H9 (cell line): ENCODE measurements at regions not wholly inside any gene's neighbourhood (a gene's known extent, or its start where the extent isn't known, plus 50 kb on each side); places are given as distances from the start of the nearest gene placed in this dataset.

Experiments
- DNase-seq: peaks from one replicate; pipeline ENCODE4 v3.0.0-alpha.2; 2017
- H2AFZ ChIP-seq: one replicate; pipeline ENCODE4 v1.6.1; 2013; ENCODE audit warnings: mild to moderate bottlenecking, low read length, control low read depth, moderate library complexity
- H2AK5ac ChIP-seq: 2 replicates; pipeline ENCODE4 v1.6.1; 2013; ENCODE audit warnings: low read length, control low read depth, mixed read lengths; ENCODE audit not compliant: insufficient read length
- H2BK120ac ChIP-seq: one replicate; pipeline ENCODE4 v1.6.1; 2013; ENCODE audit warnings: low read depth, mild to moderate bottlenecking, low read length, control low read depth, inconsistent platforms; ENCODE audit not compliant: poor library complexity, severe bottlenecking
- H2BK12ac ChIP-seq: 2 replicates; pipeline ENCODE4 v1.6.1; 2013; ENCODE audit warnings: low read length, control low read depth, mixed read lengths, low read depth; ENCODE audit not compliant: insufficient read length
- H2BK15ac ChIP-seq: 2 replicates; pipeline ENCODE4 v1.6.1; 2013; ENCODE audit warnings: low read depth, low read length, control low read depth
- H2BK20ac ChIP-seq: one replicate; pipeline ENCODE4 v1.6.1; 2013; ENCODE audit warnings: low read depth, mild to moderate bottlenecking, low read length, control low read depth, inconsistent platforms; ENCODE audit not compliant: poor library complexity, severe bottlenecking
- H2BK5ac ChIP-seq: 2 replicates; pipeline ENCODE4 v1.6.1; 2013; ENCODE audit warnings: low read length, control low read depth, mixed read lengths; ENCODE audit not compliant: insufficient read length
- H3K14ac ChIP-seq: 2 replicates; pipeline ENCODE4 v1.6.1; 2013; ENCODE audit warnings: low read length, control low read depth; ENCODE audit not compliant: insufficient read depth
- H3K18ac ChIP-seq: 2 replicates; pipeline ENCODE4 v1.6.1; 2013; ENCODE audit warnings: low read depth, mild to moderate bottlenecking, mixed read lengths, low read length, control low read depth; ENCODE audit not compliant: insufficient read length
- H3K23ac ChIP-seq: 2 replicates; pipeline ENCODE4 v1.6.1; 2013; ENCODE audit warnings: low read length, control low read depth, mixed read lengths, low read depth; ENCODE audit not compliant: insufficient read length
- H3K23me2 ChIP-seq: 2 replicates; pipeline ENCODE4 v1.6.1; 2013; ENCODE audit warnings: low read depth, mild to moderate bottlenecking, mixed read lengths, low read length, control low read depth; ENCODE audit not compliant: insufficient read length, poor library complexity, severe bottlenecking
- H3K27ac ChIP-seq: 2 replicates; pipeline ENCODE4 v1.5.1; 2013; ENCODE audit warnings: low read length, control low read depth, mixed read lengths, low read depth; ENCODE audit not compliant: insufficient read length
- H3K27me3 ChIP-seq: 2 replicates; pipeline ENCODE4 v1.6.1; 2013; ENCODE audit warnings: low read length, control low read depth, inconsistent platforms; ENCODE audit not compliant: insufficient read depth
- H3K4ac ChIP-seq: 2 replicates; pipeline ENCODE4 v1.6.1; 2013; ENCODE audit warnings: low read depth, mild to moderate bottlenecking, control low read depth, inconsistent platforms, low read length, moderate library complexity
- H3K4me1 ChIP-seq: 2 replicates; pipeline ENCODE4 v1.6.1; 2013; ENCODE audit warnings: low read length, control low read depth, inconsistent platforms; ENCODE audit not compliant: insufficient read depth
- H3K4me2 ChIP-seq: 2 replicates; pipeline ENCODE4 v1.6.1; 2013; ENCODE audit warnings: low read length, control low read depth, mixed read lengths; ENCODE audit not compliant: insufficient read length, insufficient read depth
- H3K56ac ChIP-seq: 2 replicates; pipeline ENCODE4 v1.6.1; 2013; ENCODE audit warnings: low read depth, mild to moderate bottlenecking, mixed read lengths, low read length, control low read depth; ENCODE audit not compliant: insufficient read length
- H3K79me1 ChIP-seq: 2 replicates; pipeline ENCODE4 v1.6.1; 2013; ENCODE audit warnings: low read depth, mild to moderate bottlenecking, moderate library complexity, low read length, control low read depth, inconsistent platforms; ENCODE audit not compliant: insufficient read depth, poor library complexity, severe bottlenecking
- H3K79me2 ChIP-seq: 2 replicates; pipeline ENCODE4 v1.6.1; 2013; ENCODE audit warnings: low read length, control low read depth, inconsistent platforms; ENCODE audit not compliant: insufficient read depth
- H3K9ac ChIP-seq: 2 replicates; pipeline ENCODE4 v1.6.1; 2013; ENCODE audit warnings: low read length, control low read depth, mixed read lengths; ENCODE audit not compliant: insufficient read length; ENCODE audit errors: extremely low read depth
- H3K9me3 ChIP-seq: one replicate; pipeline ENCODE4 v1.6.1; 2013; ENCODE audit warnings: low read depth, low read length, inconsistent platforms; ENCODE audit not compliant: control insufficient read depth
- H3T11ph ChIP-seq: one replicate; pipeline ENCODE4 v1.6.1; 2013; ENCODE audit warnings: mild to moderate bottlenecking, low read length, control low read depth, inconsistent platforms
- H4K20me1 ChIP-seq: one replicate; pipeline ENCODE4 v1.6.1; 2013; ENCODE audit not compliant: control insufficient read depth, insufficient read length, insufficient read depth
- H4K5ac ChIP-seq: 2 replicates; pipeline ENCODE4 v1.6.1; 2013; ENCODE audit warnings: low read depth, mild to moderate bottlenecking, mixed read lengths, low read length, control low read depth; ENCODE audit not compliant: insufficient read length
- H4K8ac ChIP-seq: replicated peaks from 2 replicates; pipeline ENCODE4 v1.6.1; 2013; ENCODE audit warnings: low read length, control low read depth, mixed read lengths, low read depth; ENCODE audit not compliant: insufficient read length
- H4K91ac ChIP-seq: 2 replicates; pipeline ENCODE4 v1.6.1; 2013; ENCODE audit warnings: low read depth, mild to moderate bottlenecking, moderate library complexity, mixed read lengths, low read length, control low read depth; ENCODE audit not compliant: insufficient read length
- H3K27ac Mint-ChIP-seq, 3 experiments: 2 replicates in 2 of 3; 3 replicates in 1 of 3; pipeline ENCODE4 v1.8.0; 2020 to 2021; ENCODE audit warnings: mixed read lengths in 3 of 3, mild to moderate bottlenecking in 1 of 3, moderate library complexity in 1 of 3
- H3K27me3 Mint-ChIP-seq: 2 replicates; pipeline ENCODE4 v1.8.0; 2021; ENCODE audit warnings: low read depth, mild to moderate bottlenecking, moderate library complexity, mixed read lengths
- H3K36me3 Mint-ChIP-seq, 3 experiments: 2 replicates in 2 of 3; 3 replicates in 1 of 3; pipeline ENCODE4 v1.8.0; 2020 to 2021; ENCODE audit warnings: low read depth in 3 of 3, mixed read lengths in 3 of 3; ENCODE audit not compliant: insufficient read depth in 1 of 3
- H3K4me1 Mint-ChIP-seq, 2 experiments: 2 replicates each; pipeline ENCODE4 v1.8.0; 2020; ENCODE audit warnings: mixed read lengths in 2 of 2
- H3K4me3 Mint-ChIP-seq, 2 experiments: 2 replicates in 1 of 2; 3 replicates in 1 of 2; pipeline ENCODE4 v1.8.0; 2020 to 2021; ENCODE audit warnings: mild to moderate bottlenecking in 2 of 2, mixed read lengths in 2 of 2, moderate library complexity in 1 of 2
- H3K9me3 Mint-ChIP-seq, 2 experiments: 2 replicates in 1 of 2; 3 replicates in 1 of 2; pipeline ENCODE4 v1.8.0; 2020; ENCODE audit warnings: mild to moderate bottlenecking in 2 of 2, mixed read lengths in 2 of 2, moderate library complexity in 1 of 2
- CTCF ChIP-seq: fragments of 200-600 bp; sonication (generic); conservative IDR thresholded peaks from 3 replicates; pipeline ENCODE4 v1.8.0; 2021; ENCODE audit warnings: antibody characterized with exemption, mild to moderate bottlenecking
- WGBS: extraction: QIAGEN DNeasy Blood & Tissue Kit; methylation state at CpG from one replicate; pipeline ENCODE4 v1.1.7; 2013; ENCODE audit warnings: missing lambda C conversion rate, low lambda C conversion rate, mixed read lengths; ENCODE audit not compliant: insufficient read length; ENCODE audit errors: extremely low coverage; 5-methylcytosine and 5-hydroxymethylcytosine counted together

DNA sequence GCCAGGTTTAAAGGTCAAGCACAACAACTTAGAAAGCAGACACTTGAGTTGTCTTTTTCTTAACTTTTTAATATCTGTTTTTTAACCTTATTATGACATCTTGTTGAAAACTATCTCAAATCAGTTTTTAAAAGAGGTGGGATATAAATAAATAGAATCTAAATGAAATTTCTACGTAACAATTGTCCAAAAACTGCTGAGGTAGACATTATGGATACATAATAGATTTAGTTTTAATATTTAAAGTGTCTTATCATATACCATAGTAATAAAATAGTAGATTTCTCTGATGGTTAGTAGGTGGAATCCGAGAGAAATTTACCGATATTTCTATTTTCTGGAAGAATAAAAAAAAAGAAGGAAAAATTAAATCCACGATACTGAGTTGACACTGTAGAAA, 113.9 kb upstream of the MMS22L start:
- no peaks in the 10 kb centered on the region for H3K27me3 ChIP-seq
- H3K9me3 Mint-ChIP-seq = no peaks in the 10 kb centered on the region
- no peak overlapping the region for H3T11ph ChIP-seq
- no peak overlapping the region for H3K4me3 Mint-ChIP-seq
- H3K27ac Mint-ChIP-seq = no peak overlapping the region
- TF ChIP-seq CTCF = no peak
- no peak overlapping the region for H3K18ac ChIP-seq
- no peak overlapping the region for H3K4ac ChIP-seq
- no peak overlapping the region for H3K23ac ChIP-seq
- no peak overlapping the region for H2BK12ac ChIP-seq
- no peaks in the 10 kb centered on the region for H3K79me2 ChIP-seq
- no peak overlapping the region for H4K91ac ChIP-seq
- no peaks in the 10 kb centered on the region; the same call in 1 of the 2 replicates for H3K27me3 Mint-ChIP-seq
- peaks cover 0 to 4% of the 10 kb centered on the region in 2 experiments; a peak in 2 of 4 replicates for H3K4me1 Mint-ChIP-seq
- H2AK5ac ChIP-seq = no peak overlapping the region
- no peak overlapping the region for H3K14ac ChIP-seq
- no peaks in the 10 kb centered on the region for H3K79me1 ChIP-seq
- no peak overlapping the region for H3K56ac ChIP-seq
- H3K9ac ChIP-seq = no peak overlapping the region
- H3K27ac ChIP-seq = no peak overlapping the region
- DNase-seq = no peak
- no peak overlapping the region for H2BK5ac ChIP-seq
- no peak overlapping the region for H3K4me2 ChIP-seq
- H4K20me1 ChIP-seq = no peaks in the 10 kb centered on the region
- no peaks in the 10 kb centered on the region for H3K23me2 ChIP-seq
- no peaks in the 10 kb centered on the region for H3K4me1 ChIP-seq
- H2AFZ ChIP-seq = no peak overlapping the region
- no peak overlapping the region for H4K8ac ChIP-seq
- no peaks in the 10 kb centered on the region for H3K36me3 Mint-ChIP-seq
- no peak overlapping the region for H2BK120ac ChIP-seq
- no peak overlapping the region for H2BK20ac ChIP-seq
- no peaks in the 10 kb centered on the region for H3K9me3 ChIP-seq
- no peak overlapping the region for H4K5ac ChIP-seq
- H2BK15ac ChIP-seq = no peak overlapping the region
- WGBS = no CpG with 5 or more reads among the region's 4 CpGs
